Liver (tissue), 8 donors: ENCODE measurements at regions not wholly inside any gene's neighbourhood (a gene's known extent, or its start where the extent isn't known, plus 50 kb on each side); places are given as distances from the start of the nearest gene placed in this dataset.

Experiments used
- DNase-seq: peaks from one replicate; pipeline ENCODE4 v3.0.0-alpha.2; 2017; ENCODE audit warnings: low spot score
- H3K27ac ChIP-seq, 2 donors: one replicate each; pipeline ENCODE4 v1.7.0; 2013; ENCODE audit warnings: inconsistent platforms in 2 of 2, low read length in 2 of 2, control low read depth in 1 of 2, low read depth in 1 of 2, mild to moderate bottlenecking in 1 of 2
- H3K27me3 ChIP-seq, 4 donors: one replicate each; pipeline versions ENCODE4 v1.6.1 to v1.7.0; 2013; ENCODE audit warnings: low read length in 3 of 4, inconsistent platforms in 1 of 4, mild to moderate bottlenecking in 1 of 4, moderate library complexity in 1 of 4; ENCODE audit not compliant: control insufficient read depth in 4 of 4, insufficient read depth in 4 of 4
- H3K36me3 ChIP-seq, 4 donors: one replicate each; pipeline versions ENCODE4 v1.6.1 to v1.7.0; 2013; ENCODE audit warnings: low read length in 3 of 4, mild to moderate bottlenecking in 3 of 4, low read depth in 1 of 4, moderate library complexity in 1 of 4; ENCODE audit not compliant: control insufficient read depth in 4 of 4, insufficient read depth in 3 of 4
- H3K4me1 ChIP-seq, 4 donors: one replicate each; pipeline versions ENCODE4 v1.6.1 to v1.7.0; 2013; ENCODE audit warnings: low read length in 3 of 4, mild to moderate bottlenecking in 3 of 4, moderate library complexity in 1 of 4; ENCODE audit not compliant: control insufficient read depth in 4 of 4, insufficient read depth in 4 of 4
- H3K4me3 ChIP-seq, 3 donors: one replicate each; pipeline versions ENCODE4 v1.6.1 to v1.7.0; 2013; ENCODE audit warnings: low read length in 3 of 3, control low read depth in 1 of 3, low read depth in 1 of 3, mild to moderate bottlenecking in 1 of 3
- H3K9ac ChIP-seq, 2 donors: one replicate each; pipeline ENCODE4 v1.7.0; 2013; ENCODE audit warnings: low read length in 2 of 2, mild to moderate bottlenecking in 2 of 2, moderate library complexity in 2 of 2, control low read depth in 1 of 2, low read depth in 1 of 2
- H3K9me3 ChIP-seq, 4 donors: one replicate each; pipeline versions ENCODE4 v1.6.1 to v1.7.0; 2013; ENCODE audit warnings: low read length in 3 of 4; ENCODE audit not compliant: control insufficient read depth in 4 of 4
- ATF3 ChIP-seq: IDR thresholded peaks from 2 replicates; pipeline ENCODE4 v1.6.1; 2016; ENCODE audit warnings: antibody characterized with exemption
- FOXA1 ChIP-seq: IDR thresholded peaks from 2 replicates; pipeline ENCODE4 v1.6.1; 2016; ENCODE audit warnings: antibody characterized with exemption
- GABPA ChIP-seq, 2 donors: IDR thresholded peaks in 1 of 2; conservative IDR thresholded peaks in 1 of 2; 2 replicates each; pipeline ENCODE4 v1.6.1; 2016; ENCODE audit warnings: antibody characterized with exemption in 2 of 2, mild to moderate bottlenecking in 1 of 2, moderate library complexity in 1 of 2
- HNF4A ChIP-seq, 2 donors: conservative IDR thresholded peaks; 2 replicates each; pipeline ENCODE4 v1.6.1; 2016; ENCODE audit warnings: antibody characterized with exemption in 2 of 2, mild to moderate bottlenecking in 2 of 2
- HNF4G ChIP-seq: IDR thresholded peaks from 2 replicates; pipeline ENCODE4 v1.6.1; 2016; ENCODE audit warnings: antibody characterized with exemption
- JUND ChIP-seq, 2 donors: IDR thresholded peaks; 2 replicates each; pipeline ENCODE4 v1.6.1; 2016; ENCODE audit warnings: antibody characterized with exemption in 2 of 2
- MAX ChIP-seq: IDR thresholded peaks from 2 replicates; pipeline ENCODE4 v1.6.1; 2016; ENCODE audit warnings: antibody characterized with exemption
- NR2F2 ChIP-seq: IDR thresholded peaks from 2 replicates; pipeline ENCODE4 v1.6.1; 2016; ENCODE audit warnings: antibody characterized with exemption
- RAD21 ChIP-seq, 2 donors: IDR thresholded peaks; 2 replicates each; pipeline ENCODE4 v1.6.1; 2016; ENCODE audit warnings: antibody characterized with exemption in 2 of 2, mild to moderate bottlenecking in 2 of 2
- REST ChIP-seq: IDR thresholded peaks from 2 replicates; pipeline ENCODE4 v1.6.1; 2016; ENCODE audit warnings: antibody characterized with exemption, mild to moderate bottlenecking
- RXRA ChIP-seq, 2 donors: IDR thresholded peaks; 2 replicates each; pipeline ENCODE4 v1.6.1; 2017 to 2018; ENCODE audit warnings: antibody characterized with exemption in 2 of 2, mild to moderate bottlenecking in 1 of 2
- SP1 ChIP-seq: IDR thresholded peaks from 2 replicates; pipeline ENCODE4 v1.6.1; 2018; ENCODE audit warnings: antibody characterized with exemption, mild to moderate bottlenecking
- TAF1 ChIP-seq: conservative IDR thresholded peaks from 2 replicates; pipeline ENCODE4 v1.6.1; 2016; ENCODE audit warnings: antibody characterized with exemption, mild to moderate bottlenecking
- YY1 ChIP-seq: IDR thresholded peaks from 2 replicates; pipeline ENCODE4 v1.6.1; 2016; ENCODE audit warnings: antibody characterized with exemption, mild to moderate bottlenecking
- ZBTB33 ChIP-seq: IDR thresholded peaks from 2 replicates; pipeline ENCODE4 v1.6.1; 2016; ENCODE audit warnings: antibody characterized with exemption
- WGBS: extraction: QIAGEN DNeasy Blood & Tissue Kit; methylation state at CpG from one replicate; pipeline ENCODE4 v1.1.7; 2013; 5-methylcytosine and 5-hydroxymethylcytosine counted together
- TF ChIP-seq, protein P1 (sequence below): fragments of 150-350 bp; IDR thresholded peaks from 2 replicates; pipeline ENCODE4 v1.5.1; 2017; ENCODE audit warnings: improper control_type of control experiment, low read depth, low read length; ENCODE audit not compliant: missing input control
- donor health status: healthy.
- donor health status: healthy.
- donor health status: healthy.
- donor health status: healthy.
- donor health status: healthy.

GRCh38 chr14:57051633-57052032, 217.1 kb downstream of the EXOC5 start:
- H3K27me3 ChIP-seq: no peaks in the 10 kb centered on the region
- no peaks in the 10 kb centered on the region for H3K9me3 ChIP-seq
- no peak overlapping the region for H3K9ac ChIP-seq
- WGBS: 89% methylated on average over 7 of the region's 7 CpGs
- peaks cover 0 to 10% (median 0%) of the 10 kb centered on the region in 4 donors for H3K4me1 ChIP-seq
- TF ChIP-seq FOXA1: no peak
- H3K4me3 ChIP-seq: no peak overlapping the region
- no peak for DNase-seq
- no peak overlapping the region for H3K27ac ChIP-seq
- H3K36me3 ChIP-seq: no peaks in the 10 kb centered on the region

DNA sequence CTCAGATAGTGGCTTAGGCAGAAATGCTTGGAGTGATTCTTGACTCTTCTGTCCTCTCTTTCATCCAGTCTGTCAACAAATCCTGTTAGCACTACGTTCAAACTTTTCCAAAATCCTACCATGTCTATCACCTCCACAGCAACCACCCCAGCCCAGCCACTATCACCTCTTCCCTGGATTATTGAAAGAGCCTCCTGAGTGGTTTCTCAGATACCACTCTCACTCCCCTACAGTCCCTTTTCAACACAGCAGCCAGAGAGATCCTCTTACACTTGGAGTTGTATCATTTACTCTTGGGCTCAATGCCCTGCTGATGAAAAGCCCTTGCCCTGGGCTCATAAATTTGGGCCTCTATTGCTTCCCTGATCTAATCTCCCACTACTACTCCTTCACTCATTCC, 218.9 kb downstream of the EXOC5 start:
- no peaks in the 10 kb centered on the region for H3K36me3 ChIP-seq
- no peak overlapping the region for H3K27ac ChIP-seq
- H3K9me3 ChIP-seq: no peaks in the 10 kb centered on the region
- H3K9ac ChIP-seq: no peak overlapping the region
- H3K4me1 ChIP-seq: peaks cover 0 to 10% (median 0%) of the 10 kb centered on the region in 4 donors
- H3K4me3 ChIP-seq: no peak overlapping the region
- H3K27me3 ChIP-seq: no peaks in the 10 kb centered on the region
- TF ChIP-seq HNF4A (conservative IDR thresholded peaks at IDR 0.05): no peak
- TF ChIP-seq SP1: no peak
- TF ChIP-seq NR2F2: no peak
- TF ChIP-seq RXRA (IDR thresholded peaks at IDR 0.05): no peak
- no peak for TF ChIP-seq MAX
- no peak for TF ChIP-seq TAF1
- TF ChIP-seq FOXA1: no peak
- TF ChIP-seq JUND (IDR thresholded peaks at IDR 0.05): no peak
- no peak for TF ChIP-seq YY1
- TF ChIP-seq GABPA (IDR thresholded peaks at IDR 0.05 in 1 of 2, conservative IDR thresholded peaks at IDR 0.05 in 1 of 2): no peak
- TF ChIP-seq REST: no peak
- WGBS: 64% methylated on average over 1 of the region's 1 CpG
- DNase-seq: no peak

DNA sequence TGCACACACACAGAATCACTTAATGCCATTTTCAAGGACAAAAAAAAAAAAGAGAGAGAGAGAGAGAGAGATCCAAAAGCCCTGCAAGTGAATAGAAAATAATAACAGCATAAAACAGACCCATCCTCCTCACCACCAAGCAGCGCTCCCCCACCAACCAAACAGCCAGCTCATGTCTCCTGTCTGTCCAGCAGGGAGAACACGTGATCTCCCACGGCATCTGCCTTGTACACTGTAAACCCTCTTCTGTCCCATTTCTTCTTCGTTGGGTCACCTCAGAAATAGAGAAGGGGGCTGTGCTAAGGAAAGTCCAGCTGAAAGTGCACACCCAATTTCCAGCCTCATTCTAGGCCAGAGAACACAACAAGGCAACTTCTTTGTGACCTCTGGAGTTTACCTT, 222.5 kb downstream of the EXOC5 start:
- Histone ChIP-seq H3K36me3 (no peaks in the 10 kb centered on the region), H3K27me3 (no peaks in the 10 kb centered on the region), H3K27ac (no peak overlapping the region), H3K9me3 (no peaks in the 10 kb centered on the region), H3K4me3 (no peak overlapping the region), H3K4me1 (no peaks in the 10 kb centered on the region), H3K9ac (no peak overlapping the region)
- 85% methylated on average over 4 of the region's 4 CpGs for WGBS
- DNase-seq: no peak
- TF ChIP-seq GABPA (IDR thresholded peaks at IDR 0.05 in 1 of 2, conservative IDR thresholded peaks at IDR 0.05 in 1 of 2): no peak
- TF ChIP-seq ATF3: no peak
- TF ChIP-seq, protein P1, sequence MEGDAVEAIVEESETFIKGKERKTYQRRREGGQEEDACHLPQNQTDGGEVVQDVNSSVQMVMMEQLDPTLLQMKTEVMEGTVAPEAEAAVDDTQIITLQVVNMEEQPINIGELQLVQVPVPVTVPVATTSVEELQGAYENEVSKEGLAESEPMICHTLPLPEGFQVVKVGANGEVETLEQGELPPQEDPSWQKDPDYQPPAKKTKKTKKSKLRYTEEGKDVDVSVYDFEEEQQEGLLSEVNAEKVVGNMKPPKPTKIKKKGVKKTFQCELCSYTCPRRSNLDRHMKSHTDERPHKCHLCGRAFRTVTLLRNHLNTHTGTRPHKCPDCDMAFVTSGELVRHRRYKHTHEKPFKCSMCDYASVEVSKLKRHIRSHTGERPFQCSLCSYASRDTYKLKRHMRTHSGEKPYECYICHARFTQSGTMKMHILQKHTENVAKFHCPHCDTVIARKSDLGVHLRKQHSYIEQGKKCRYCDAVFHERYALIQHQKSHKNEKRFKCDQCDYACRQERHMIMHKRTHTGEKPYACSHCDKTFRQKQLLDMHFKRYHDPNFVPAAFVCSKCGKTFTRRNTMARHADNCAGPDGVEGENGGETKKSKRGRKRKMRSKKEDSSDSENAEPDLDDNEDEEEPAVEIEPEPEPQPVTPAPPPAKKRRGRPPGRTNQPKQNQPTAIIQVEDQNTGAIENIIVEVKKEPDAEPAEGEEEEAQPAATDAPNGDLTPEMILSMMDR: no peak
- no peak for TF ChIP-seq HNF4G
- no peak for TF ChIP-seq FOXA1
- TF ChIP-seq NR2F2: no peak
- no peak for TF ChIP-seq TAF1
- TF ChIP-seq REST: no peak
- no peak for TF ChIP-seq HNF4A (conservative IDR thresholded peaks at IDR 0.05)
- no peak for TF ChIP-seq JUND (IDR thresholded peaks at IDR 0.05)
- no peak for TF ChIP-seq RAD21 (IDR thresholded peaks at IDR 0.05)
- no peak for TF ChIP-seq SP1
- TF ChIP-seq RXRA (IDR thresholded peaks at IDR 0.05): no peak
- no peak for TF ChIP-seq YY1
- TF ChIP-seq ZBTB33: no peak
